HepG2 (cell line): ENCODE measurements at regions not wholly inside any gene's neighbourhood (a gene's known extent, or its start where the extent isn't known, plus 50 kb on each side); places are given as distances from the start of the nearest gene placed in this dataset.

Experiments used
- ATAC-seq: fragments of 200-7000 bp; cut with Tn5 transposase; 3 replicates; pipeline ENCODE4 v1.9.1; 2020; ENCODE audit warnings: mild to moderate bottlenecking, moderate library complexity
- BruUV-seq: library from RNA; stranded (reverse); fragments of 400-500 nt; replicated peaks from 2 replicates; lab custom pipeline; 2021; lab: Mats Ljungman, UMichigan
- CTCF ChIA-PET: fragments of 300-600 bp; formaldehyde crosslinking; extraction: SDS; loops from one replicate; lab custom pipeline; 2021; ENCODE audit warnings: low total read pairs, inconsistent platforms, low intra/inter-chr PET ratio; lab: Yijun Ruan, JAX
- POLR2A ChIA-PET: fragments of 350-600 bp; sonication (Branson Sonifier 250); formaldehyde crosslinking; loops from one replicate; lab custom pipeline; 2020; ENCODE audit warnings: antibody characterized with exemption, inconsistent platforms; lab: Yijun Ruan, JAX
- DNase-seq: peaks from one replicate; pipeline ENCODE4 v3.0.0-alpha.2; 2015; ENCODE audit warnings: low spot score
- FAIRE-seq: peaks from 3 replicates; lab custom pipeline; 2011; peaks lifted over from hg19 to GRCh38; lab: Jason Lieb, UNC
- H2AFZ ChIP-seq: one replicate; pipeline ENCODE4 v1.6.1; 2011; ENCODE audit warnings: low read length, inconsistent platforms
- H3K27ac ChIP-seq: fragments of 300-600 bp; 3 replicates; pipeline ENCODE4 v1.8.0; 2011; ENCODE audit warnings: mixed run types, mild to moderate bottlenecking, mixed read lengths, low read length, inconsistent platforms; ENCODE audit not compliant: insufficient read depth; ENCODE audit errors: extremely low read length
- H3K27me3 ChIP-seq, 2 experiments: fragments of 200-600 bp in 1 of 2; 2 replicates in 1 of 2; 3 replicates in 1 of 2; pipeline versions ENCODE4 v1.6.0 to v1.8.0; 2011; ENCODE audit warnings: low read length in 2 of 2, mild to moderate bottlenecking in 2 of 2, moderate library complexity in 2 of 2, inconsistent platforms in 1 of 2; ENCODE audit not compliant: insufficient read depth in 2 of 2, control insufficient read depth in 1 of 2
- H3K36me3 ChIP-seq, 2 experiments: fragments of 200-600 bp in 1 of 2; replicated peaks in 1 of 2; 2 replicates in 1 of 2; 3 replicates in 1 of 2; pipeline versions ENCODE4 v1.5.1 to v1.8.0; 2011; ENCODE audit warnings: low read length in 2 of 2, inconsistent platforms in 1 of 2; ENCODE audit not compliant: insufficient read depth in 2 of 2, control insufficient read depth in 1 of 2
- H3K4me1 ChIP-seq: 2 replicates; pipeline ENCODE4 v1.5.1; 2012; ENCODE audit warnings: low read length, inconsistent platforms; ENCODE audit not compliant: insufficient read depth
- H3K4me2 ChIP-seq: 2 replicates; pipeline ENCODE4 v1.6.0; 2011; ENCODE audit warnings: low read depth, low read length, inconsistent platforms
- H3K4me3 ChIP-seq, 3 experiments: fragments of 200-600 bp in 1 of 3; sonication (generic), shearing (Covaris generic) in 1 of 3; replicated peaks in 1 of 3; 2 replicates each; pipeline ENCODE4 v1.5.1; 2011 to 2016; ENCODE audit warnings: low read length in 3 of 3, inconsistent platforms in 2 of 3, low read depth in 2 of 3, mild to moderate bottlenecking in 2 of 3, control low read depth in 1 of 3, mixed read lengths in 1 of 3; ENCODE audit not compliant: insufficient read depth in 1 of 3
- H3K79me2 ChIP-seq: one replicate; pipeline ENCODE4 v1.6.1; 2011; ENCODE audit warnings: low read length, inconsistent platforms; ENCODE audit not compliant: insufficient read depth
- H3K9ac ChIP-seq: 2 replicates; pipeline ENCODE4 v1.6.0; 2011; ENCODE audit warnings: mild to moderate bottlenecking, low read depth, low read length, inconsistent platforms; ENCODE audit not compliant: insufficient read depth
- H3K9me3 ChIP-seq: 2 replicates; pipeline ENCODE4 v1.5.1; 2012; ENCODE audit warnings: mild to moderate bottlenecking, low read length
- H4K20me1 ChIP-seq: 2 replicates; pipeline ENCODE4 v1.6.0; 2011; ENCODE audit warnings: inconsistent platforms, mild to moderate bottlenecking, low read length, moderate library complexity; ENCODE audit not compliant: insufficient read depth
- CTCF ChIP-seq: sonication (generic); formaldehyde crosslinking; IDR thresholded peaks from 2 replicates; pipeline ENCODE4 v1.5.0; 2020; ENCODE audit warnings: mild to moderate bottlenecking, missing genetic modification reagents, moderate library complexity
- HNF4G ChIP-seq, 2 experiments: sonication (generic) in 1 of 2; formaldehyde crosslinking in 1 of 2; IDR thresholded peaks; 2 replicates each; pipeline versions ENCODE4 v1.4.0 to v1.6.1; 2011 to 2020; ENCODE audit warnings: borderline replicate concordance in 2 of 2, low read depth in 2 of 2, mild to moderate bottlenecking in 2 of 2, low read length in 1 of 2, missing genetic modification reagents in 1 of 2, moderate library complexity in 1 of 2
- WGBS: methylation state at CpG from one replicate; pipeline ENCODE4 v1.1.6; 2017; ENCODE audit warnings: low lambda C conversion rate; 5-methylcytosine and 5-hydroxymethylcytosine counted together
- in situ Hi-C: cut with HindIII; loops from 2 replicates; pipeline ENCODE4 v1.10.0; 2017; ENCODE audit warnings: low pct_unique_long_range_greater_than_20kb; ENCODE audit not compliant: extremely low pct_ligation_motif_present
- intact Hi-C: fragments of 100-400 bp; cut with micrococcal nuclease; formaldehyde crosslinking; loops from one replicate; pipeline ENCODE4 v1.10.0; 2022; ENCODE audit not compliant: unreplicated experiment

DNA sequence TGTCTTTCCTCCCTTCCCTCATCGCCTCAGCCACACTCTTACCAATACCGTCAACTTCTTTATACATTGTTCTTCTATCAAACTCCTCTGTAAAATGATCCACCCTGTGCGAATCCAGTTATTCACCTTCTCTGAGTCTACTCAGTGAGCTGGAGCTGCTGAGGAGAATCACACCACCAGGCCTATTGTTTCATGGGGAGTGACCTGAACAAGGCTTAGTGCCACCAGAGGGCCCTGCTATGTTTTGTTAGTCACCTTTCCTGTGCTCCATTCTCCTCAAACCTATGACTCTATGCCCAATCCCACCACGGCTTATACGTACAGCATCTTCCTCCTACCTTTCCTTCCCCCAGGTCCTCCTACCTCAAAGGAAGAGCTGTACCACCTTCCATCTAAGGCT is 50.4 kb upstream of the MED12L start:
- Histone ChIP-seq H3K4me3 (no peak overlapping the region), H4K20me1 (no peaks in the 10 kb centered on the region), H3K9ac (no peak overlapping the region), H2AFZ (no peak overlapping the region), H3K27ac (no peak overlapping the region), H3K36me3 (no peaks in the 10 kb centered on the region), H3K9me3 (no peaks in the 10 kb centered on the region), H3K4me2 (no peak overlapping the region), H3K4me1 (no peaks in the 10 kb centered on the region), H3K79me2 (no peaks in the 10 kb centered on the region), H3K27me3 (no peaks in the 10 kb centered on the region)
- BruUV-seq, result no TSS peak
- WGBS, result 39% methylated on average over 5 of the region's 5 CpGs
- TF ChIP-seq CTCF (0 out of 2 replicates have a peak, but pooled peaks have one; percentile 7), HNF4G (IDR thresholded peaks at IDR 0.05; ENCODE audit: borderline replicate concordance, low read depth, low read length) (no peak), HNF4G (CRISPR knock-in tag; IDR thresholded peaks at IDR 0.05; ENCODE audit: borderline replicate concordance, low read depth) (no peak)
- in situ Hi-C loops, result no loop called here
- no peak for FAIRE-seq
- peak; percentile 62 for ATAC-seq
- intact Hi-C loops, result no loop called here
- POLR2A ChIA-PET, result no interaction called here
- DNase-seq, result no peak
- CTCF ChIA-PET, result no interaction called here
